ENCODE measurements at regions not wholly inside any gene's neighbourhood (a gene's known extent, or its start where the extent isn't known, plus 50 kb on each side); places are given as distances from the start of the nearest gene placed in this dataset.

- TF ChIP-seq, protein P1, sequence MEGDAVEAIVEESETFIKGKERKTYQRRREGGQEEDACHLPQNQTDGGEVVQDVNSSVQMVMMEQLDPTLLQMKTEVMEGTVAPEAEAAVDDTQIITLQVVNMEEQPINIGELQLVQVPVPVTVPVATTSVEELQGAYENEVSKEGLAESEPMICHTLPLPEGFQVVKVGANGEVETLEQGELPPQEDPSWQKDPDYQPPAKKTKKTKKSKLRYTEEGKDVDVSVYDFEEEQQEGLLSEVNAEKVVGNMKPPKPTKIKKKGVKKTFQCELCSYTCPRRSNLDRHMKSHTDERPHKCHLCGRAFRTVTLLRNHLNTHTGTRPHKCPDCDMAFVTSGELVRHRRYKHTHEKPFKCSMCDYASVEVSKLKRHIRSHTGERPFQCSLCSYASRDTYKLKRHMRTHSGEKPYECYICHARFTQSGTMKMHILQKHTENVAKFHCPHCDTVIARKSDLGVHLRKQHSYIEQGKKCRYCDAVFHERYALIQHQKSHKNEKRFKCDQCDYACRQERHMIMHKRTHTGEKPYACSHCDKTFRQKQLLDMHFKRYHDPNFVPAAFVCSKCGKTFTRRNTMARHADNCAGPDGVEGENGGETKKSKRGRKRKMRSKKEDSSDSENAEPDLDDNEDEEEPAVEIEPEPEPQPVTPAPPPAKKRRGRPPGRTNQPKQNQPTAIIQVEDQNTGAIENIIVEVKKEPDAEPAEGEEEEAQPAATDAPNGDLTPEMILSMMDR (IDR thresholded peaks at IDR 0.05) = no peak
- H3K27me3 Mint-ChIP-seq (ENCODE audit: insufficient read depth) = peaks cover 22% of the 10 kb centered on the region
- no peak overlapping the region for H3K27ac Mint-ChIP-seq
- H3K9me3 Mint-ChIP-seq = no peaks in the 10 kb centered on the region
- H3K36me3 Mint-ChIP-seq (ENCODE audit: low read depth) = no peaks in the 10 kb centered on the region
- H3K4me3 Mint-ChIP-seq = no peak overlapping the region
- no peaks in the 10 kb centered on the region for H3K4me1 Mint-ChIP-seq (ENCODE audit: low read depth)
- DNase-seq = no peak
Measured at GRCh38 chr2:41985573-41986095, 62.2 kb upstream of the PKDCC start.

DNA sequence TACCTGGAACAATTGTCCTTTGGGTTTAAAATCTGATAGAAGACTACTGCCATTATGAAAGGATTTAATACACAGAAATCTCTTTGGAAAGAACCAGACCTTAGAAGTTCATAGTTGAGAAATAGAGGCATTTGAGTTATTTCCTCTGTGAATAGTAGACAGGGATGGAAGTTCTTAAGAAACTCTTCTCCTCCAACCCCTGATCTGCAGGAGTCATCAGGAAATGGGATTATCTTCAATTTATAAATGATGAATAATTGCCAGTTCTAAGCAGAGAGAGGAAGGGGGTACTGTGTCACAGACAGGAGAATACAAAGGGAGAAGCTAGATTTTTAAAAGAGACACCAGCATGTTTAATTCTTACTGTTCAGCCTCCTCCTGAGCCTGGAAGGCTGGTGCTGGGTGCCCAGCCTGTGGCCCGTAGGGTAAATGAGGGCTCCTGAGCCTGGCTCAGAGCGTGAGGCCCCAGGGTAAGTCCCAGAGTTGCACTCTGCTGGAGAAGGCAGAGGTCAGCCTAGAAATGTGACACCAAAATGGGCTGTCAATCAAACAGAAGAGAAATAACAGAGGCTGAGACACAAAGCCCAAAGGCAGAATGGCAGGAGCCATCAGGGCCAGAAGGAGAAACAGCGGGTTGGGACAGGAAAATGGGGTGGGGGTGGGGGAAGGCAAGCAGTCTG is 58.2 kb upstream of the PKDCC start:
- Mint-ChIP-seq H3K27ac (no peak overlapping the region), H3K36me3 (ENCODE audit: low read depth) (no peaks in the 10 kb centered on the region), H3K4me3 (no peak overlapping the region), H3K9me3 (no peaks in the 10 kb centered on the region), H3K4me1 (ENCODE audit: low read depth) (no peaks in the 10 kb centered on the region), H3K27me3 (ENCODE audit: insufficient read depth) (peaks cover 31% of the 10 kb centered on the region)
- DNase-seq = no peak
- TF ChIP-seq, protein P1 (IDR thresholded peaks at IDR 0.05) = no peak

DNA sequence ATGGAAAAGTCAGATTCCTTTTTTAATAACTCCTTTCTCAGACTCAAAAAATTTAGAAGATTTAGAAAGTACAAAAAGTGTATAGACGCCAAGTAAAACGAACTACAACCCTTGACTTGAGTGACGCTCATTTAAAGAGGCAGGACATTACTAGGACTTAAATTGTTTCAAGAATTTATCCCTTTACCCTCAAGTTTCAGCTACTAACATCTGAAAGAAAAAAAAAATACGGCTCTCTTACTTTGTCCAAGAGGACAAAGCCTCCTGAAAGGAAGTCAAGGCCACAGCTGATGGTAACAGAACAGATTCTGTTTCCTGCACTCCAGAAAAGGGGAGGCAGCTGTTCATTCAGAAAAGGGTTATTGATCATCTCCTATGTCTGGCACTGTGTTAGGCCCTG is 57.6 kb upstream of the PKDCC start:
- TF ChIP-seq, protein P1 (IDR thresholded peaks at IDR 0.05) = no peak
- H3K4me1 Mint-ChIP-seq (ENCODE audit: low read depth) = no peaks in the 10 kb centered on the region
- no peaks in the 10 kb centered on the region for H3K9me3 Mint-ChIP-seq
- no peak overlapping the region for H3K4me3 Mint-ChIP-seq
- H3K27ac Mint-ChIP-seq = no peak overlapping the region
- H3K27me3 Mint-ChIP-seq (ENCODE audit: insufficient read depth) = peaks cover 33% of the 10 kb centered on the region
- DNase-seq = no peak
- no peaks in the 10 kb centered on the region for H3K36me3 Mint-ChIP-seq (ENCODE audit: low read depth)

DNA sequence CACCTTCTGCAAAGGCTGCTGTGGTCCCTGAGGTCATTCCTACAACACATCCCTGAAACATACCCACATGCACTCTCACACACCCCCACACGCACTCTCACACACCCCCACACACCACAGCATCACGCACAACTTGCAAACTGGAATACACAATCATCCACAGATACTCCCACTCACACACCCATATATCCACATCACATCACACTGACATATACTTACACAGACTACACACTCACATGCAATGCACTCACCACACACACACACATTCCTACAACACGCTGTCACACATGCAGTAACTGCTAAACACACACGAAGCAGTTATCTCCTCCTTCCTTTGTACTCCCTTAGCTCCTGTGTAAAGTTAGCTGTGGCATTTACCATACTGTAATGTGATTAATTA is 57.1 kb upstream of the PKDCC start:
- Mint-ChIP-seq H3K36me3 (ENCODE audit: low read depth) (no peaks in the 10 kb centered on the region), H3K4me3 (no peak overlapping the region), H3K4me1 (ENCODE audit: low read depth) (no peaks in the 10 kb centered on the region), H3K9me3 (no peaks in the 10 kb centered on the region), H3K27ac (no peak overlapping the region), H3K27me3 (ENCODE audit: insufficient read depth) (peaks cover 31% of the 10 kb centered on the region)
- TF ChIP-seq, protein P1 (IDR thresholded peaks at IDR 0.05) = no peak
- no peak for DNase-seq

- Mint-ChIP-seq H3K4me3 (no peak overlapping the region), H3K9me3 (no peaks in the 10 kb centered on the region), H3K4me1 (ENCODE audit: low read depth) (no peaks in the 10 kb centered on the region), H3K27ac (no peak overlapping the region), H3K36me3 (ENCODE audit: low read depth) (no peaks in the 10 kb centered on the region), H3K27me3 (ENCODE audit: insufficient read depth) (peaks cover 31% of the 10 kb centered on the region)
- TF ChIP-seq, protein P1 (IDR thresholded peaks at IDR 0.05) = no peak
- DNase-seq = no peak
Measured at GRCh38 chr2:41992056-41992642, 55.7 kb upstream of the PKDCC start.

Data from HFFc6 (cell line).